ENCODE measurements at regions not wholly inside any gene's neighbourhood (a gene's known extent, or its start where the extent isn't known, plus 50 kb on each side); places are given as distances from the start of the nearest gene placed in this dataset.

DNA sequence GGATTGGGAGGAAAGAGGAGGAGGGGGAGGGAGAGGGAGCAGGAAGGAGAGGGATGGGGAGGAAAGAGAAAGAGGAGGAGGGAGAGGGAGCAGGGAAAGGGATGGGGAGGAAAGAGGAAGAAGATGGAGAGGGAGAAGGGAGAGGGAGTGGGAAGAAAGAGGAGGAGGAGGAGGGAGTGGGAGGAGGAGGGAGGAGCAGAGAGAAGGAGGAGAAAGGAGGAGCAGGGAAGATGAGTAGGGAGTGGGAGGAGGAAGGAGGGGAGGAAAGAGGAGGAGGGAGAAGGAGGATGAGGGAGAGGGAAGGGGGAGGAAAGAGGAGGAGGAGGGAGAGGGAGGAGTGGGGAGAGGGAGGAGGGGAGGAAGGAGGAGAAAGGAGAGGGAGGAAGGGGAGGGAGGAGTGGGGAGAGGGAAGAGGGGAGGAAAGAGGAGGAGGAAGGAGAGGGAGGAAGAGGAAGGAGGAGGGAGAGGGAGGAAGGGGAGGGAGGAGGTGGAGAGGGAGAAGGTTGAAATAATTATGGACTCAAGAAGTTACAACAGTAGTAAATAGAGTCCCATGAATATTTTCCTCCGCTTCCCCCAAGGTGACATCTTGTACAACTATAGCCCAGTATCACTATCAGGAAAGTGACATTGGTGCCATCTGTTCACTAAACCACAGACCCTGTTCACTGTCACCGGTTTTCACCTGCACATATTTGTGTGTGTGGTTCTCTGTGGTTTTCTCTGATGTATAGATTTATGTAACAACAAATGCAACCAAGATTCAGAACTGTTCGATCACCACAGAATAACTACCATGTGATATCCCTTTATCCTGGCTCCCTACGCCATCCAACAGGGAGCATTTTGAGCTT lies 325.3 kb upstream of the EEF2KMT start:
- TF ChIP-seq, protein P1, sequence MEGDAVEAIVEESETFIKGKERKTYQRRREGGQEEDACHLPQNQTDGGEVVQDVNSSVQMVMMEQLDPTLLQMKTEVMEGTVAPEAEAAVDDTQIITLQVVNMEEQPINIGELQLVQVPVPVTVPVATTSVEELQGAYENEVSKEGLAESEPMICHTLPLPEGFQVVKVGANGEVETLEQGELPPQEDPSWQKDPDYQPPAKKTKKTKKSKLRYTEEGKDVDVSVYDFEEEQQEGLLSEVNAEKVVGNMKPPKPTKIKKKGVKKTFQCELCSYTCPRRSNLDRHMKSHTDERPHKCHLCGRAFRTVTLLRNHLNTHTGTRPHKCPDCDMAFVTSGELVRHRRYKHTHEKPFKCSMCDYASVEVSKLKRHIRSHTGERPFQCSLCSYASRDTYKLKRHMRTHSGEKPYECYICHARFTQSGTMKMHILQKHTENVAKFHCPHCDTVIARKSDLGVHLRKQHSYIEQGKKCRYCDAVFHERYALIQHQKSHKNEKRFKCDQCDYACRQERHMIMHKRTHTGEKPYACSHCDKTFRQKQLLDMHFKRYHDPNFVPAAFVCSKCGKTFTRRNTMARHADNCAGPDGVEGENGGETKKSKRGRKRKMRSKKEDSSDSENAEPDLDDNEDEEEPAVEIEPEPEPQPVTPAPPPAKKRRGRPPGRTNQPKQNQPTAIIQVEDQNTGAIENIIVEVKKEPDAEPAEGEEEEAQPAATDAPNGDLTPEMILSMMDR (IDR thresholded peaks at IDR 0.05), result no peak
- no peak for TF ChIP-seq POLR2A (IDR thresholded peaks at IDR 0.05)
